Aorta (tissue), 5 donors: ENCODE measurements at regions not wholly inside any gene's neighbourhood (a gene's known extent, or its start where the extent isn't known, plus 50 kb on each side); places are given as distances from the start of the nearest gene placed in this dataset.

Source experiments
- ATAC-seq: fragments of 200-7000 bp; cut with Tn5 transposase; one replicate; pipeline ENCODE4 v1.9.1; 2022; ENCODE audit warnings: moderate library complexity; ENCODE audit not compliant: low FRiP score
- DNase-seq, 2 donors: peaks; one replicate each; pipeline ENCODE4 v3.0.0-alpha.2; 2020
- H3K27ac ChIP-seq, 2 donors: one replicate each; pipeline ENCODE4 v1.5.1; 2013; ENCODE audit warnings: low read length in 2 of 2, mild to moderate bottlenecking in 2 of 2, moderate library complexity in 2 of 2, control low read depth in 1 of 2, inconsistent platforms in 1 of 2, low read depth in 1 of 2
- H3K27me3 ChIP-seq, 2 donors: one replicate each; pipeline ENCODE4 v1.6.1; 2013; ENCODE audit warnings: control low read depth in 1 of 2, low read length in 1 of 2, mild to moderate bottlenecking in 1 of 2, moderate library complexity in 1 of 2; ENCODE audit not compliant: insufficient read depth in 2 of 2, control insufficient read depth in 1 of 2
- H3K36me3 ChIP-seq, 2 donors: one replicate each; pipeline ENCODE4 v1.6.1; 2013; ENCODE audit warnings: control low read depth in 1 of 2, low read length in 1 of 2, mild to moderate bottlenecking in 1 of 2; ENCODE audit not compliant: insufficient read depth in 2 of 2, control insufficient read depth in 1 of 2
- H3K4me1 ChIP-seq, 2 donors: one replicate each; pipeline ENCODE4 v1.6.1; 2013; ENCODE audit warnings: low read length in 2 of 2, control low read depth in 1 of 2, mild to moderate bottlenecking in 1 of 2, moderate library complexity in 1 of 2; ENCODE audit not compliant: insufficient read depth in 2 of 2, control insufficient read depth in 1 of 2
- H3K4me3 ChIP-seq, 2 donors: one replicate each; pipeline ENCODE4 v1.5.1; 2013; ENCODE audit warnings: low read length in 2 of 2, control low read depth in 1 of 2, mild to moderate bottlenecking in 1 of 2
- H3K9me3 ChIP-seq: one replicate; pipeline ENCODE4 v1.6.1; 2013; ENCODE audit warnings: mild to moderate bottlenecking, low read length; ENCODE audit not compliant: control insufficient read depth
- WGBS, 2 donors: extraction: QIAGEN DNeasy Blood & Tissue Kit; methylation state at CpG; one replicate each; pipeline ENCODE4 v1.1.7; 2013; 5-methylcytosine and 5-hydroxymethylcytosine counted together
- intact Hi-C, 2 donors: fragments of 100-400 bp; cut with DNase I; formaldehyde crosslinking; loops; one replicate each; pipeline versions ENCODE4 v1.14.2 to v1.15.0; 2022
- donor health status: healthy with polysubstance abuse.
- donor health status: Bipolar disorder and iron deficiency.
- donor health status: DM: no; HTN: no; CAD: no.
- donor health status: DM: no; HTN: no; CAD: no.
- donor health status: DM: yes; HTN: yes; CAD: no.

DNA sequence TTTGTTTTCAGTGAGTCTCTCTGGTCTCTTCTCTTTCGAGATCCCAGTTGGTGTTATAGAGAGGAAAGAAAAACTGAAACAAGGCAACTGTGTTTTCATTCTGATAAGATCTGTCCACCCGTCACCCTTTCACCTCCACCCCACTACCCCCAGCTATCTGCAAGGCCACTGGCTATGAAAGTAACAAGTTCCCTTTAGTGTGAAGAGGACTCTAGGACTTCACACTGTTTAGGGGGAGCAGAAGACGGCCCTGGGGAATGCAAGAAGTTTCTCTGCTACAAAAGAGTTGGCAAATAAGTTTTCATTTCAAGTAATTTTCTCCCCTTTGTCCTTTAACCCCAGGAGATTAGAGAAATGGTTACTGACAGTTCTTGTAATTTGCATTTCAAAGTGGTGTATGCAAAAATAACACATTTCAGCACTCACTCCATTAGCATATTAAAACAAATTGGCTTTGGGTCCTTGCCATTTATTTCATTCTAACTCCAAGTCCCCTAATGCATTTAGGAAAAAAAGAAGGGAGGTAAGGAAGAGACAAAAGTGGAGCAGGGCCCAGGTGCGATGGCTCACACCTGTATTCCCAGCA is 79.6 kb upstream of the PPM1J start:
- Histone ChIP-seq H3K36me3 (no peaks in the 10 kb centered on the region), H3K27me3 (no peaks in the 10 kb centered on the region), H3K9me3 (no peaks in the 10 kb centered on the region), H3K4me3 (no peak overlapping the region), H3K4me1 (no peaks in the 10 kb centered on the region), H3K27ac (no peak overlapping the region)
- intact Hi-C loops, result no loop called here
- 73 to 74% methylated on average over 4 of the region's 4 CpGs for WGBS, 2 donors
- DNase-seq, result no peak
- no peak for ATAC-seq

DNA sequence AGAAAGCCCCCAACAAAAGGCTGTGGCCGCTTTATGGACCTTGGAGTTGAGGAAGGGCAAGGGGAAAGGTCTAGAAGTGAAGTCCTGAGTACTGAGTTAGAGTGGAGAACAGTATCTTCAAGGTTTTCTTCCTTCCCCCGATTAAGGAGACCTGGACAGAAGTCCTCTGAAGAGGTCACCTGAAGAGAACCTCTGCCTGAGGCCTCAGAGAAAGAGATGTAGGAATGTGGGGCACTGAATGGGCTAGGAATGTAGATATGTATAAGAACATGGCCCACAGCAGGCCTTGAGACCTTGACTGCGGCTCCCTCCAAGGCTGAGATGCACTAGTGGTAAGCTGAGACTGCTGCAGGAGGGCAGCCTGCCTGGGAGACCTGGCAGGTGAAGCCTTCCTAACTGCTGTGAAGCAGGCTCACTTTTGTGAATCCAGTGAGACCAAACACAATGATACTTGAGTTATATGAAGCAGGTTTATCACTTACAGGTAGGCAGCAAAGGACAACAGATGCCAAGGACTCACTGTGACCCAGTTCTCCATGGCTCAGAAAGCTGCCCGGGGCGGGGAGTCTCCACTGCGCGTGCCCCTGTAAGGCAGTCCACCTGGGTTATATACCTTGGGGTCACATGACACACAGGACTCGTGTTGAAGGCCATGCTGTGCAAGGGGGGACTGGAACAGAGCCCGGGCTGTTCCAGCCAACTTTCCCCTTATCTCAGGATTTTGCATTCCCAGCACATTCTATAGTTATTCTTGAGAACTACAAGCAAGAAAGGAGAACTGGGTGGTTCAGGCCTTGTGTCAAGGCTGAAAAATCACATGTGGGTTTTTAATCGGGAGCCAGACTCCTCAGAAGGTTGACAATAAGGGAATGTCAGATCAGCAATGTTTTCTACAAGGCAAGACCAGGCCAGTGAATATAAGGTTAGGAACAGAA is 78.8 kb upstream of the PPM1J start:
- WGBS, 2 donors, result 67% methylated on average over 10 of the region's 10 CpGs
- intact Hi-C loops, result no loop called here
- DNase-seq (no peak), ATAC-seq (peak; percentile 22)
- Histone ChIP-seq H3K4me3 (no peak overlapping the region), H3K36me3 (no peaks in the 10 kb centered on the region), H3K27me3 (no peaks in the 10 kb centered on the region), H3K27ac (no peak overlapping the region), H3K9me3 (no peaks in the 10 kb centered on the region), H3K4me1 (no peaks in the 10 kb centered on the region)

DNA sequence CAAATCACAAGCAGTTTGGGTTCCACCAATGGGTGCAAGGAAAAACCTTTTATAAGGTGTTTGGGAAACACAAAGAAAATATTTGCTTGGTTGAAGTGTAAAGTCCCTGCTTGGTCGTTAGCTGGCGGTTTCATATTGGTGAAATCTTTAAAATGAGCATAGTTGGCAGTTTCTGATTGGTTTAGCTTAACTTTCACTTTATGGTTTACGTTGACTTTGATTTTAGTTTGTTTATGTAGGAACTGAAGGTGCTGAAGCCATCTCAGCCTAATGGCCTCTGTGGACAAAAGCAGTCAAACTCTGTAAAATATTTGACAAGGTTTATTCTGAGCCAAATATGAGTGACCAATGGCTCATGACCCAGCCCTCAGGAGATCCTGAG is 76.6 kb upstream of the PPM1J start:
- DNase-seq (no peak), ATAC-seq (no peak)
- H3K4me1 ChIP-seq, result no peaks in the 10 kb centered on the region
- no peak overlapping the region for H3K4me3 ChIP-seq
- no peaks in the 10 kb centered on the region for H3K9me3 ChIP-seq
- intact Hi-C loops, result no loop called here
- no peak overlapping the region for H3K27ac ChIP-seq
- 82 to 85% methylated on average over 3 of the region's 3 CpGs for WGBS, 2 donors
- no peaks in the 10 kb centered on the region for H3K36me3 ChIP-seq
- H3K27me3 ChIP-seq, result no peaks in the 10 kb centered on the region

DNA sequence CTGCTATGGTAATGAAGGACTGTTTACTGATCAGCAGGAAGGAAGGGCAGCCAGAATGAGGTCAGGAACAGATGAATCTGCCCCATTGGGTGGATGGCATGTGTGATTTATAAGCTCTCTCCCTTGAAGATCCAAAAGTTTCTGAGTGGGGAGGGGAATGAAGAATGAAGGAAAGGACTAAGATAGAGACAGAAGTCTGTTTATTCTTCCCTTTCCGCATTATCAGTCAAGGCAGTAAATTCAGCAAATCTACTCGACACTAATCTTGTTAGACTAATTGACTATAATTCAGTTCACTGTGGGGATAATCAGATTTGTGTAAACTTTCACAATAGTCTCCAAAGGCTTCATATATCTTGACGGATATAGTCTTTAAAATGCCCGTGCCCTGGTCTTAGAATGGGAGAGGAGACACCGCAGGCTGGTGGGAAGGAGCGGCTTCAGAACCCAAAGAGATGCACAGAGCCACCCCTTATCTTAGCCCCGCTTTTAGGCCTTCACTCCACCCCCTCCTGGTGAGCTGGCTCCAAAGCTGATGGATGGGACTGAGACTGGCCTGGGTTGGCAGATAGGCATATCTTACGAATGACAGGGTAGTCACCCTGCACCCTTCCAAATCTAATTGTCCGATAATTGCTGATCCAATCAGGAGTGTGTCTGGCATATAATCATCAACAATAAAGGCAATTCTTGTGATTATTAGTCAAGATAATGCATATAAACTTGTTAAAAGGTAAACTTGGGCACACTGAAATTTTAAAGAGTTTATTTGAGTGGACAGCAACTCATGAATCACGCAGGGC is 76.0 kb upstream of the PPM1J start:
- DNase-seq (peak in 1 of 2 donors; percentile 27), ATAC-seq (no peak)
- H3K36me3 ChIP-seq, result no peaks in the 10 kb centered on the region
- H3K4me1 ChIP-seq, result no peaks in the 10 kb centered on the region
- no peak overlapping the region for H3K4me3 ChIP-seq
- H3K27ac ChIP-seq, result no peak overlapping the region
- no peaks in the 10 kb centered on the region for H3K9me3 ChIP-seq
- H3K27me3 ChIP-seq, result no peaks in the 10 kb centered on the region
- intact Hi-C loops, result no loop called here
- WGBS, 2 donors, result 84 to 87% methylated on average over 10 of the region's 10 CpGs

DNA sequence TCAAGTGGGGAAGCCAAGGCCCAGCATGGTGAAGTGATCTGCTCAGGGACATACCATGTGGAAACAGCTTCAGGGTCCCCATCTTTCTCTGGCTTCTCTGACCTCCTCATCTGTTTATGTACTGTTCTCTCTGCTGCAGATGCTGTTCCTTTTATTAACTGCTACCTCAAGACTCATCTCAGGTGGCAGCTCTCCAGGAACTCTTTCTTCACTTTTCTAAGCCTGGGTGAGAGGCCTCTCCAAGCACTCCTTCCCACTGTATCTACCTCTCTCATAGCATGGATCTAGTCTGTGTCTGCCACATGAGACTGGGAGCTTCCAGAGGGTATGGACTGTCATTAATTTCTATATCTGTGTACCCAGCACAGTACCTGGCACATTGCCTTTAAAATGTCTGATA is 73.4 kb upstream of the PPM1J start:
- no peak overlapping the region for H3K4me3 ChIP-seq
- no peaks in the 10 kb centered on the region for H3K36me3 ChIP-seq
- H3K4me1 ChIP-seq, result no peaks in the 10 kb centered on the region
- peak in 1 of 2 donors; percentile 5 for DNase-seq
- H3K27ac ChIP-seq, result no peak overlapping the region
- intact Hi-C loops, result no loop called here
- H3K27me3 ChIP-seq, result no peaks in the 10 kb centered on the region
- ATAC-seq, result no peak
- H3K9me3 ChIP-seq, result no peaks in the 10 kb centered on the region

DNA sequence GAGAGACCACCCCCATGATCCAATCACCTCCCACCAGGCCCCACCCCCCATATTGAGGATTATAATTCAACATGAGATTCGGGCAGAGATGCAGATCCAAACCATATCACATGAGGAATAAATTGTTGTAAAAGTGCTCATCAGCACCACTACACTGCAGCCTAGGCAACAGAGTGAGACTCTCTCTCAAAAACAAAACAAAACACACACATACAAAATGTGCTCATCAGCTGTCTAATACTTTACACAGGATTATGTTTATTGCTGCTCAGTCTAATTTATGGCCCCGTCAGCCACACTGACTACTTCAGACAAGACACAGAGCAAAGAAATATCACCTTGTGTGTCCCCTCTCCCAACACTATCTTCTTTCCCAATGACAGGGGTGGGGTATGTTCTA is 72.9 kb upstream of the PPM1J start:
- ATAC-seq (no peak), DNase-seq (no peak)
- H3K4me1 ChIP-seq, result no peaks in the 10 kb centered on the region
- 82% methylated on average over 2 of the region's 2 CpGs for WGBS, 2 donors
- no peak overlapping the region for H3K27ac ChIP-seq
- no peak overlapping the region for H3K4me3 ChIP-seq
- intact Hi-C loops, result no loop called here
- no peaks in the 10 kb centered on the region for H3K9me3 ChIP-seq
- H3K36me3 ChIP-seq, result no peaks in the 10 kb centered on the region
- H3K27me3 ChIP-seq, result no peaks in the 10 kb centered on the region

DNA sequence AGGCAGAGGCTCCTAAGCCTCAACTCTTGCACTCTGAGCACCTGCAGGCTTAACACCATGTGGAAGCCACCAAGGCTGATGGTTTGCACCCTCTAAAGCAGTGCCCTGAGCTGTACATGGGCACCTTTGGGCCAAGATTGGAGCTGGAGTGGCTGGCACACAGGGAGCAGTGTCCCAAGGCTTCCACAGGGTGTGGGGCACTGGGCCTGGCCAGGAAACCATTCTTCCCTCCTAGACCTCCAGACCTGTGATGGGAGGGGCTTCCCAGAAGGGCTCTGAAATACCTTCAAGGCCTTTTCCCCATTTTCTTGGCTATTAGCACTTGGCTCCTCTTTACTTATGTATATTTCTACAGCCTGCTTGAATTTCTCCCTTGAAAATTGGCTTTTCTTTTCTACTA is 67.9 kb upstream of the PPM1J start:
- H3K4me1 ChIP-seq, result no peaks in the 10 kb centered on the region
- H3K27ac ChIP-seq, result no peak overlapping the region
- H3K36me3 ChIP-seq, result no peaks in the 10 kb centered on the region
- H3K4me3 ChIP-seq, result no peak overlapping the region
- no peaks in the 10 kb centered on the region for H3K9me3 ChIP-seq
- ATAC-seq, result no peak
- intact Hi-C loops, result no loop called here
- no peaks in the 10 kb centered on the region for H3K27me3 ChIP-seq
- peak in 1 of 2 donors; percentile 39 for DNase-seq

DNA sequence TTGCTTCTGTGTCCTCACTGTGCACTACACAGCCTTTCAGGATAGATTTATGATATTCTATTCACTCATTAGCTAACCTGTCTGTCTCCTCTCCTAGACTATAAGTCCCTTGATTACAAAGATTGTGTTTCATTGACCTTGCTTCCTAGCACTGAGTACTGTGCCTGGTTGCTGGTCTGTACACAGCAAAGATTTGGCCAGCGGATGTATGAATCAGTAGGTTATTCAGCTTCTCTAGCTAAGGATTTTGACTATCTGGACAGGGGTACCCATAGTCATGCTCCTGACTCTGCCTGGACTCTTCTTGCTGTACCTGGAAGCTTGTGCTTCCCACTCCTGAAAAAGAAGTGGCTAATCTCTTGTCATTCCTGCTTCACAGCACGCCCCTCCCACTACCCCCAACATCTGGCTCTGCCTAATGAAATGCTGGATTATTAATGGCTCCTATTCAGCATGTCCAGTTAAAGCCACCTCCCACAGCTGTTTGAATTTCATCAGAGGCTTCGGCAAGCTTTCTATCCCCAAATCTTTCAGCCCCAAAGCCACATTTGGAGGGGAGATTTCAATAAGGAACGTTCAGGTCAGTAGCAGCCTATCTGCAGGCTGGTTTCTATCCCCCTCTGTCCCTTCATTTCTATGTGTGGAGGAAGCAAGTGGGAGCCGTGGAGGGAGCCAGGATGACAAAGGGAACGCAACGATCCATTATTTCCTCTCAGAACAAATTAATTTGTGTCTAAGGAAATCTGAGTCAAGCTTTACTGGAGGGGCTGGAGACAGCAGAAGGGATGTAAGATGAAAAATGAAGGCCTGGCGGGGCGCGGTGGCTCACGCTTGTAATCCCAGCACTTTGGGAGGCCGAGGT is 64.8 kb upstream of the PPM1J start:
- ATAC-seq, result no peak
- H3K9me3 ChIP-seq, result no peaks in the 10 kb centered on the region

More for the DNA sequence above, 64.8 kb upstream of the PPM1J start:
- intact Hi-C loops, result no loop called here
- H3K27ac ChIP-seq, result no peak overlapping the region
- H3K4me1 ChIP-seq, result no peaks in the 10 kb centered on the region
- no peak for DNase-seq
- 73 to 75% methylated on average over 12 of the region's 12 CpGs for WGBS, 2 donors
- no peaks in the 10 kb centered on the region for H3K36me3 ChIP-seq
- no peak overlapping the region for H3K4me3 ChIP-seq
- no peaks in the 10 kb centered on the region for H3K27me3 ChIP-seq
